ENCODE measurements at regions not wholly inside any gene's neighbourhood (a gene's known extent, or its start where the extent isn't known, plus 50 kb on each side); places are given as distances from the start of the nearest gene placed in this dataset.

DNA sequence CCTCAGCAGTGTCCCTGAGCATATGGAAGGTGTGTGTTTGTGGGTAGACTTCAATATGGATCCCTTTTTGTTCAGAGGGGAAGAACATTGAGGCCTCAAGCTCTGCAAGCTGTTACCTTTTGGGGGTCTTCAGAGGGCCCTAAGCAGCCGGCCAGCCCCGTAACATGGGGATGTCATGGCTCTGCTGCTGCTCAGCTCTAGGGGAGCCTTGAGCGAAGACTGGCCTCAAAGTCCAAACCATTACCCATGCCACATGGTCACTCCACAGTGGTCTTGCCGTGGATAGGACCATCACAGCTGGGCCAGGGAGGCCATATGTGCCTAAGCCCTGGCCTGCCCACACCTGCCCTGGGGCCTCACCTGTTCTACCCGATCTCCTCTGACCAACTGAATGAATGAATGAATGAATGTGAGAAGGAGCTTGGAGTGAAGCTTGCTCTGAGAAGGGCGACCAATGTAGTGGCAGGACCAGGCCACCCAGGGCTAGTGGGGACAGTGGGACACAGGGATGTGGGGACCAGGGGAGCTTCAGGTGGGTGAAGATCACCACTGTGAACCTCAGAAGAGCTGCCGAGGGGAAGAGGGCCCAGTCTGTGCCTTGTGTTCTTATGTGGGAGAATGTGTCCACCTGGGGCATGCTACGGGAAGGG, 754.6 kb downstream of the BRD1 start:
- DNase-seq (ENCODE audit: low read depth in 2 of 2) = no peak

DNA sequence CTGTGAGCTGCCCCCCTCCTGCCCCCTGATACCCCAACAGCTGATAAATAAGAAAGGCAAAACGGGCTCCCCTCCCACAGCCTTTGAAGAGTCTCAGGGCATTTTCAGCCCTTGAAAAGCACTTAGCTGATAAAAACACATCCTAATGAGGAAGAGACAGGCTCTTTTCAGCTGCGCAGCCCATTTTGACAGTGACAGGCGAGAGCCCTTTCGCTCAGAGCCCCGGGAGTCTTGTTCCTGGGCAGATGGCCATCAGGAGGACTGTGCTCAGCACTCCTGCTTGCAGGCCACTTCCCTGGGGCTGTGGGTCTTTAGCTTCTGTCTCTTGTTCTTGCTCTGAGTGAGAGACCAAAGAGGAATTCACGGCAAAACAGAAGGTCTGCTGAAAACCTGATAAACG, 757.2 kb downstream of the BRD1 start:
- DNase-seq (ENCODE audit: low read depth in 2 of 2) = no peak

DNA sequence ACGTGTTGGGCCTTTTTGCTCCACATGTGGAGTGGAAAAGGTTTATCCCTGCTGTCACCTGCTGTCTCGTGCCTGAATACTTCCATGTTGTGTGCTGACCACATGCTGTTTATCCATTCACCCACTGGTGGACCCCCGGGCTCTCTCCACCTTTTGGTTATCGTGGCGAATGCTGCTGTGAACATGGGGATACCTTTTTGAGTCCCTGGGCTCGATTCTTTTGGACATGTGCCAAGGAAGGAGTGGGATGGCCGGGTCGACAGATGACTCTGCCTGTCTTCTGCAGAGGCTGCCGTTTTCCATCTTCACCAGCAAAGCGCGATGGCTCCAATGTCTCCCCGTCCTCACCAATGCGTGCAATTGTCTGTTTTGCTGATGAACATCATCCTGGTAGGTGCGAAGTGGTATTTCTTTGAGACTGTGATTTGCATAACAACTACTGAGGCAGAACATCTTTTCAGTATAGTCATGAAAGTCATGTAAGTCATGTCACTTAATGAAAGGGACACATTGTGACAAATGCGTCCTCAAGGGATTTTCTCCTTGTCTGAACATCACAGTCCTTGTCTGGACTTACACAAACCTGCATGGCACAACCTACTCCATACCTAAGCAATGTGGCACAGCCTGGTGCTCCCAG, 758.7 kb downstream of the BRD1 start:
- peak in 1 of 2 donors; percentile 9 for DNase-seq (ENCODE audit: low read depth in 2 of 2)

DNA sequence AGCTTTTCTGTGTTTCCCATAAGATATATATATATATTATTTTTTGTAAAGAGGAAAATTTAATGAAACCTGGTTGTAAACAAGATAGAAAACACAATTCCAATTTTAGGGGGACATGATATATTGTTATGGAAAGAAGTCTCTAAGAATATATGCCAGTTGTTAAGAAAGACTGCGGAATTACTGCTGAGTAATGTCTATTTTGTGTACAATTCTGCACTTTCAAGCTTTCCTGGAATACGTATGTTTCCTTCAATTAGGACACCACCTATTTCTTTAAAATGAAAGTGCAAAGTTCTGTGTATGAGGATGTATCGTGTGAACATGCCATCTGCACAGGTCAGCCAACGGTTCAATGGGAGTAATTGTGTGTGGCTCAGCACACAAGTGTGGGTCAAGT, 760.2 kb downstream of the BRD1 start:
- no peak for DNase-seq (ENCODE audit: low read depth in 2 of 2)

DNA sequence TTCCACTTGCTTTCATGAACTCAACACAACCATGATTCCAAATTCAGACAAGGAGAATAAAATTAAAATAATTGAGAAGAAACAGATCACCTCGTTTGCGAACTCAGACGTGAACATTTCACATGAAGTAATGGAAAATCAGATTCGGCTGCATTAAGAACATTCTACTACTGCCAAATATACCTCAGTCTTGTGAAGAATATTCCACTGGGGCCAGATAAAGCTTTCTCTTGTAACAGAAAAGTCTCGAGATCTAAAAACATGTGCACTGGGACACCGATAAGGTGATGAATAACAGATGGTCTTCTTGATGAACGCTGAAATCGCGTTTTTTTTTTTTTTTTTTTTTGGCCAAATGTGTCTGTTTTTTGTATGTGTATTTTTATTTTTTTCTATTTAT, 761.1 kb downstream of the BRD1 start:
- DNase-seq (ENCODE audit: low read depth in 2 of 2) = no peak

DNA sequence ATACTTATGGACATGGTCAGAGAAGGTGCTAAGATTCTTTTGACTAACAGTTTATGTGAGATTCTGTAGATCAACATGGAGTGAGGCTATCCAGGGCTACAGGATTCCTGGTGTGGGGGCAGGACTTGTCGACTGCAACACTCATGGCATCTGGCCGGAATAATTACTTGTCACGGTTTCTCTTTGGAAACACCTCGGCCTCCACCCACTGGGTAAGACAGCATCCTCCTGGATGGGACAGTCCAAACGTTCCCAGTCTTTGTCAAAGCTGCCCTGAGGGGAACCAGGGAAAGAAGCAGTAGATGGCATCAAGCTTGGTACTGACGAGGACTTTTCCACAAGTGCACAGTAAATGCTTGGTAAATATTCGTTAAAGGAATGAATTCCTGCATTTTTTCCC, 762.8 kb downstream of the BRD1 start:
- no peak for DNase-seq (ENCODE audit: low read depth in 2 of 2)

DNA sequence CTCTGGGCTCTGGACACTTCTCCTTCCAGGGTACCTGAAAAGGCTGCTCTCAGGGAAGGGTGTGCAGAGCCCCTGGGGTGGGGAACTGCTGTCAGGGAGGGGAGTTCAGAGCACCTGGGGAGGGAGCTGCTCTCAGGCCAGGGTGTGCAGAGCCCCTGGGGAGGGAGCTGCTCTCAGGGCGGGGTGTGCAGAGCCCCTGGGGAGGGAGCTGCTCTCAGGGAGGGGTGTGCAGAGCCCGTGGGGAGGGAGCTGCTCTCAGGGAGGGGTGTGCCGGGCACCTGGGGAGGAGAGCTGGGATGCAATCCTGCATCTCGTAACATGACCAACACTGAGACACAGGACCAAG, 764.2 kb downstream of the BRD1 start:
- DNase-seq (ENCODE audit: low read depth in 2 of 2) = no peak

DNA sequence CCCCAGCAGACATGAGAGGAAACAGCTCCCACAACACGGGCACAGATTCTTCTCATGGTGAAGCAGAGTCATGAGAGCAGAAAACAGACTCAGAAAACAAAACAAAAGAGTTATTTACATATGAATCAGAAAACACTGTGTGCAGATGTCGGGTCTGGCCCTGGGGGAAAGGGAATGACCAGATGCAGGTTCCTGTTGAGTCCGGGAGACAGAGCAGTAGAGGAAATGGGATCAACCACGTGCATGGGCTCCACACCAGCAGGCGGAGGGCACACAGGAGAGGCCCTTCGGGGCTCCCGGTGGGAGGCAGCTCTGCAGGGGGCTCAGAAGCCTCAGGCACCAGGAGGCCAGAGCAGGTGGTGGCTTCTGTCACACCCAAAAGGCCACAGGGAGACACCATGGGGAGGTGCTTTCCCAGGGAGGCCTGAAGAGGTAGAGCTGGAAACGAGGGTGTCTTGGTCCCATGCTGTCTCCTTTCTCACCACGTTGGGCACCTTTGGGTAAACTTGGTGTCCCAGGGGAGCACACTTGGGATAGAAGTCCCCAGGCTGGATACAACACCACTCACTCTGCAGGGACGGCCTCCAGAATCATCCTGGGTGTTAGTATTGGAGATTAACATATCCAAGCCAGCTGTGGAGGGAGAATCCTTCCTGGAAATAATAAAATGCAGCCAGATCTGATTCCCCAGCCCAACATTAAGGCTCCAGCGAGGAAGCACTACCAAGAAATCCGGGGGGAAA, 764.7 kb downstream of the BRD1 start:
- DNase-seq (ENCODE audit: low read depth in 2 of 2) = no peak

DNA sequence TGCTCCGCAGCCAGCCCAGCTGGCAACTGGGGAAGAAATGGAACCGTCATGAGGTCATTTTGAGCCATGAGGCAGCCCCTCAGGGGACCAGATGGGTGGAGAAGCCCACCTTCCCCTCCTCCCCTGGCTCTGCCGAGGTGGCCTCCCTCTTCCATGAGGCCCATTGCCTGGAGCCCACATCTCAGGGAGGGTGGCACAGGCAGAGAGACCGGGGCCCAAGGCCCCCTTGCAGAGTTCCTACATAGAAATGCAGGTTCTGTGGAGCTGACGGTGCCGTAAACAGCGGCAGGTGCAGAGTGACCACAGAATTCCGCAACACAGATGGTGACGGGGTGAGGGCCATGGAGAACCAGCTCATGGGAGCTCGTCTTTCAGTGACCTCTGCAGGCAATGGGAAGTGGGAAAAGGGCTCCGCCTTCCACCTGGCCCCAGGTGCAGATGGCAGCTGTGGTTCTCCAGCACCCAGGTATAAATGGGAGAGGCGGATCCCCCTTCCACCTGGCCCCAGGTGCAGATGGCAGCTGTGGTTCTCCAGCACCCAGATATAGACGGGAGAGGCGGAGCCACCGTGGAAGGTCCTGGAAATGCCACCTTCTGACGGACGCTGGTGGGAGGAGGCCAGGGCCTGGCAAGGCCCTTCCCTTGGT, 765.4 kb downstream of the BRD1 start:
- DNase-seq (ENCODE audit: low read depth in 2 of 2) = no peak

DNA sequence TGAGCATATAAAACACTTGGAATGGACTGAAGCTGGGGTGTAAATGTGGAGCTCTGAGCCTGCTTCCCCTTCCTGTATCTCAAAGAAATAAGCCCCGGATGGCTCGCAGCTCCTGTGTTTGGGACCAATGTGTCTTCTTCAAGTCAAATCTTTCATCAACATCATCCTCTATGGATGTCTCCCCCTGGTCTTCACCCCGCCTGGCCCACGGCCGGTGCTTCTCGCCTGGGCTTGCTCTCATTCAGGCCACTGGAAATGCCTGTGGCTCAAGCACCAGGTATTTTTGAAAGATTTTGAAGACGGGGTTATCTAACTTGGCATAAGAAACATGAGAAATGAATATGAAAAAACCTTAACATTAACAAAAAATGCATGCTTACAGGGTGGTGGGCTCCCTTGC, 769.8 kb downstream of the BRD1 start:
- no peak for DNase-seq (ENCODE audit: low read depth in 2 of 2)

DNA sequence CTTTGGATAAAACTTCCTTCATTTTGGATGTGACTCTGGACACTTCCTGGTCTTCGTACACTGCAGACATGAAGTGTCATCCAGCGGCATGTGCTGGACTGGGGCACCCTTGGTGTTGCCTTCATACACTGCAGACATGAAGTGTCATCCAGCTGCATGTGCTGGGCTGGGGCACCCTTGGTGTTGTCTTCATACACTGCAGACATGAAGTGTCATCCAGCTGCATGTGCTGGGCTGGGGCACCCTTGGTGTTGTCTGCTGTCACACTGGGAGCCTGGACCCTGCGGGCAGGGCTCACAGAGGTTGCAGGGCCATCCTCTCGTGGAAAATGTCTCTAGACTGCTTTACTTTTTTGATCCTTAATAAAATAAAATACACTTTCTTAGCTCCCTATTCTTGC, 771.4 kb downstream of the BRD1 start:
- DNase-seq (ENCODE audit: low read depth in 2 of 2) = no peak

DNA sequence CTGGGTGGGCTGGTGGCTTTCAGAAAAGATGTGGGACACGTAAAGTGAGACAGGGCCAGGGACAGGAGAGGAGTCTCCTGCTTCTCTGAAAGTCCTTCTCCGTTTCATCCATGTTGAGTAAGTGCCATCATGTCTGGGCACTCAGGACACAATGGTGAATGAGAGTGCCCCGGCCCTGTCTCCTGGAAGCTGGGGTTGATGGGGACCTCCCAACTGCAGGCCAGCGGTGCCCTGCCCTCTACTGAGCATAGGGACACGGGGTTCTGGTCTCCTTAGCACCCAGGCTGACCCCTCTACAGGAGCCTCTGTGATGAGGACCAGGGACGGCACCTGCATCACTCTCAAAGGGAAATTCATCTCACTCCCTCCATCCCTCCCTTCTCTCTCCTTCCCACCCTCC, 772.3 kb downstream of the BRD1 start:
- no peak for DNase-seq (ENCODE audit: low read depth in 2 of 2)

DNA sequence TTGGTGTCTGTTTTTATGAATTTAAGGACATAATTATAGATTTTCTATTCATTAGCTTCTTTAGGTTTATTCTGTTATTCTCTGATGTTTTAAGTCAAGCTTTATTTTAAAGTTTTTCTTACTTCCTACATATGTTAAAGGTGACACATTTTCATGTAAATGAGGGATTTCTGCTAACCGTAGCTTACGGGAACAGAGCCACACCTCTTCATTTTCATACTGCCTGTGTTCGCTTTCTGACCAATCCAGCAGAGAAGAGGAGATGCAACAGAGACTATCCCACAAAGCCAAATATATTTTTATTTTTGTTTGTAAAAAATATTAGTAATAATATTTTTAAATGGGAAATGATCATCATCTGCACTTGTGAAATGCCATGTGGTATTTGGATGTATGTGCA, 774.1 kb downstream of the BRD1 start:
- DNase-seq (ENCODE audit: low read depth in 2 of 2) = no peak

DNA sequence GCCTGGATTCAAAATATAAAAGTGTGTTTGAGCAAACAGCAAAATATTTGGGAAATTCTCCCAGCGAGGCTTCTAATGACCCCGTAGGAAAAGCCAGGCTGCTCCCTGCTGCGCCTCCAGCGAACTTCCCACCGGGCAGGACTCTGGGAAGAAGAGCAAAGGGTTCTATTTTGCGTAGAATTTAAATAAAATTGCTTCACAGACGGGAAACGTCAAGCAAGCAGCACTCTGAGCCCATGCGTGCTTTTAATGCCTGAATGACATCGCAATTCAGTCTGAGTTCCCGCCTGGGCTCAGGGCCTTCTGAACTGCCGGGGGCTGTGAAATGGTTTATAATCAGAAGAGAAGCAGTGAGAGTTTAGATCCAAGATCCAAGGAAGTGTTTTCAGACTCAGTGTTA, 775.1 kb downstream of the BRD1 start:
- no peak for DNase-seq (ENCODE audit: low read depth in 2 of 2)

DNA sequence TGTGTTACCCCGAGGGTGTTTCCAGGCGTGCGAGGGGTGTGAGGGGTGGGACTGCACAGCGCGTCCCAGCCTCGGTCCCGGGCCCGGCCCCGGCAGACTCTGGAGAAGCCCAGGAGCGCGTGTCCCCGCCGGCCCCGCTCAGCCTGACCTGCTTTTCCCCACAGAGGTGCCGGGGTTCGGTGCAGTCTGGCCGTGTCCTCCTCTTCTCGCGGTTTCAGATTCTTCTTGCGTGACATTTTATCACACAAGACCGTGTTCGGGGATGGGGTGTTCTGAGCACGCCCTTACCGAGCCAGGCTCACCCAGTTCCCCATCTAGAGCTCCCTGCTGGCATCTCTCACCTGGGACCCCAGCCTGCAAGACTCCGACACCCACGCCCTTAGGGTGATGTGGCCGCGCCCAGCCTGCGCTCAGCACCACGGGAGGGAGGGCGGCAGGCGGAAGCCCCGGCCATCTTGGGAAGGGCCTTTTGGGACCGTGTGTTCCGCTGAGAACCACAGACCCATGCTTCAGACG, 775.6 kb downstream of the BRD1 start:
- DNase-seq (ENCODE audit: low read depth in 2 of 2) = no peak

DNA sequence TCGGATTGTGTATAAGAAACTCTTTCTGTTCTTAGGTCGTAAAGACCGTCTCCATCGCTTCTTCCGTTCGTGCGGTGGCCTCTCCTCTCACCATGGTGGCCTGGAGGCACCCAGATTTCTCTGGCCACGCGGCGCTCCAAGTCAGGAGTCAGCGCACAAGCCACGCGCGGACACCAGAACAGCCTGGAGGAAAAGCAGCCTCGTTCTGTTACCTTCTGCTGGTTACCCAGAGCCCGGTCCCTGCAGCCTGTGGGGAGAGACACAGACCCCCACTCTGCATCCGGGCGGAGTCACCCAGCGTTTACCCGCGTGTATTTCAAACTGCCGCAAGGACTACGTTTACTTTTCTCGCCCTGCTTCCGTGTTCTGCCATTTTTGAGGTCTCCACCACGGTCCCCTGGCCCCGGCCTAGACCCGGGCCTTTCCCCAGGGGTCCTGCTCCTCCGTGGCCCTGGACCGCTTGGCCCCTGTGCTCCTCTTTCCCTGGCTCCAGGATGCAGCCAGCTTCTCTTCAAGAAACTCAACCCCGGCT, 776.1 kb downstream of the BRD1 start:
- DNase-seq (ENCODE audit: low read depth in 2 of 2) = no peak

DNA sequence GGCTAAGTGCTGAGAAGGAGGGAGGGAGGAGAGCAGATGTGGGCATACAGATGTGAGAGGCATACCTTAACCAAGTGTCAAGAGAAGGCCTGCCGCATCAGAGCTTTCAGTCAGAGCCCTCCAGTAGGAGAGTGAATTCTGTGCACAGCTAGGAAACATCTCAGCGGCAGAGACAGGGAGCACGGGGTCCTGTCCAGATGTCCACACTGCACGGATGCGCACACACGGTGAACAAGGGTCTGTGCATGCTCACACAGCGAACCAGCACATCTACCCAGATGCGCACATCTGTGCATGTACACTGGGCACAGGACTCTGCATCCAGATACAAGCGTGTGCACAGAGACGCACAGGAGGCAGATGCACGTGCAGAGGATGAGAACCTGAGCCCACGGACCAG, 778.0 kb downstream of the BRD1 start:
- DNase-seq (ENCODE audit: low read depth in 2 of 2) = no peak

DNA sequence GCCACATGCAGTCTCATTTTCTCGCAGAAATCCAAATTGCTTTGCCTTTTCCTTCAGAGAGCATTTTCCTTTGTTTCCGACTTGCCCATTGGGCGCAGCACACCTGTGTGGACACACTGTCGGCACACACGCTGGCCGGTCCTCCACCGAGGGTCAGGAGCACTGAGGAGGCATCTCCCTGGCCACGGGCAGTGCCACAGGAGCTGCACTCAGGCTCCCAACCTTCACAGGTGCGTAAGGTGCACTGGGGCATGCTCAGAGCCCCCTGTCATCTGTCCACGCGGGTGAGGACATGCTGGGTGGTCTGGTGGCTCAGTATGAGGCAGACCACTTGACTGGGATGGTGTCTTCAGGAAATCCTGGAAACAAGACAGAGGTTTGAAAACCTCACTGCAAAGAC, 779.1 kb downstream of the BRD1 start:
- no peak for DNase-seq (ENCODE audit: low read depth in 2 of 2)

DNA sequence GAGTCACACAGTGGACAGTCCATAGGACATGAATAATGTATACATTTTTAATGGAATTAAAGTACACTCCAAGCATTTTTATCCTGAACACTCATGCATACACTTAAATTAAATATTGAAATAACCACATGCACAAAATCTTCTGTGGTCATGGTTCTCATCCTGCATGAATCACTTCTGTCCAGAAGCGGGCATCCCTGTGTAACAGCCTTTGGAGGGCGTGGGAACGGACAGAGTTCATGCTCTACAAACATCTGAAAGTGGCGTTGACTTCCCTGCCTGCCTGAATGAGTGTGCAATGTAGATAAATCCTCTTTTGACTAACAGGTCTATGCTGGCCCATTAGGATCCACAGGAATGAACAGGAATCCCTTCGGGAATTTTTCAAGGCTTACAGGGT, 780.2 kb downstream of the BRD1 start:
- DNase-seq (ENCODE audit: low read depth in 2 of 2) = no peak

DNA sequence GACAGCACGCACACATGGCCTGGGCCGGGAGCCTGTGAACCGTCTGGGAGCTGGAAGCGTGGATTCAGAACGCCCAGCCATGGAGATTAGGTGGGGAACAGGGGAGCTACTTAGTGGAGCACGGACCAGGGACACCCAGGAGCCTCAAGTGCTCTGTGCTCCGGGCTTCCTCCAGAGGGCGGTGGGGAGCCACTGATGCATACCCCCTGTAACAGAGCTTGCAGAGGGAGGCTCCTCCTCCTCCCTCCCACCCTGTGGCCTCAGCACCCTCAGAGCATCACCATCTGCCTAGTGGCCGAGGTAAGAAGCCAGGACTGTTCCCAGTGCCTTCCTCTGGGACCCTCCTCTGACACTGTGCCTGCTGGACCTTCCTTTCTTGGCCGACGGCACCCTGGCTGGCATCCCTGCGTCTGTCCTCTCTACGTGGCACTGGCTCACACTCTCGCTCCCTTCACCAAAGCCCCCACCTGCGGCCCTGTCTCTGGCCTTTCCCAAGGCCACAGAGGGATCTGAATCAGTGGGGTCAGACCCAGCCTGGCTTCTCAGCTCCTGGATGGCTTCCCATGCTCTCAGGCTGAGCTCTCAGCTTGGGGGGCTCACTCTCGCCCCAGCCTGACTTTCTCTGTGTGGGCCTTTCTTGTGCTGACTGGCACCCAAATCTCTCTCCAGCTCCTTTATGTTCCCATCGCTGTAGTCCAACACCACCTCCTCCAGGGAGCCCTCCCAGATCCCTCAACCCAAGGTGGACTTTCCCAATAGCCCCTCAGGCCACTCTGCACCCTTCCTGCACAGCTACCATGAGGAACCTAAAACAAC, 780.9 kb downstream of the BRD1 start:
- peak in 1 of 2 donors; percentile 17 for DNase-seq (ENCODE audit: low read depth in 2 of 2)

DNA sequence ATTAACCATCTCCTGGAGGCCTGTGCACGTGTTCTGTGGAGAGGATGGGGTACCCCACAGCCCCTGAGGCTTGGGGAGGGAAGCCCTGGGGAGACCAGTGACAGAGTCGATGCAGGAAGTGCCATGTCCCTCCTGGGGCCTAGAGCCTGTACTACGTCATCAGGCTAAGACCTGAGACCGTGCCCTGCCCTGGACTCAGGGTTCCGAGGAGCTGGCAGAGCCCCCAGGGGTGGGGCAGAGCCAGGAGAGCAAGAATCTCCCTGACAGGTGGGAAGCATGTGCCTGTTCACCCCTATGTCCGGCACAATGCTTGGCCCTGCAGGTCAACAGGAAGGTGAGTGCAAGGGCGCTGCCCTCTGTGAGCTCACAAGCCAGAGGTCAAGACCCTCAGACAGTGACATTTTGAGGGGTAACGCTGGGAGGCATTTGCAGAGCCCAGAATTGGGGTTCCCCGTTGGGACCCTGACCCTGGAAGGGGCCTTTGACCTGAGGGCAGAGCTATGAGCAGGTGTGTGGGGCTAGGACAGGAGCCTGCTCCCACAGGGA, 781.6 kb downstream of the BRD1 start:
- no peak for DNase-seq (ENCODE audit: low read depth in 2 of 2)

Data from dermis microvascular lymphatic vessel endothelial cell (primary cell).